Spleen (tissue), 7 donors: ENCODE measurements at regions not wholly inside any gene's neighbourhood (a gene's known extent, or its start where the extent isn't known, plus 50 kb on each side); places are given as distances from the start of the nearest gene placed in this dataset.

Source experiments
- POLR2A ChIP-seq, 3 donors: fragments of 450-650 bp; IDR thresholded peaks; one replicate each; pipeline ENCODE4 v1.5.1; 2017; ENCODE audit warnings: antibody characterized with exemption in 3 of 3, mild to moderate bottlenecking in 1 of 3
- POLR2AphosphoS5 ChIP-seq, 3 donors: sonication (generic); formaldehyde crosslinking; IDR thresholded peaks; one replicate each; pipeline ENCODE4 v1.5.1; 2017; ENCODE audit warnings: antibody characterized with exemption in 3 of 3
- TF ChIP-seq, protein P1 (sequence below), 11 experiments: fragments of 200-600 bp in 7 of 11; fragments of 450-650 bp in 4 of 11; sonication (generic) in 4 of 11; IDR thresholded peaks in 8 of 11; conservative IDR thresholded peaks in 3 of 11; 1 replicate in 7 of 11; 2 replicates in 4 of 11; pipeline versions ENCODE4 v1.4.0 to v1.8.0; 2016 to 2021; ENCODE audit warnings: antibody characterized with exemption in 11 of 11, inconsistent platforms in 4 of 11, mild to moderate bottlenecking in 1 of 11
- donor health status: DM: no; HTN: no; CAD: no; lungs with moderate emphysema.
- donor health status: DM: no; HTN: no; CAD: no.
- donor health status: DM: no; HTN: no; CAD: no.

- TF ChIP-seq, protein P1, sequence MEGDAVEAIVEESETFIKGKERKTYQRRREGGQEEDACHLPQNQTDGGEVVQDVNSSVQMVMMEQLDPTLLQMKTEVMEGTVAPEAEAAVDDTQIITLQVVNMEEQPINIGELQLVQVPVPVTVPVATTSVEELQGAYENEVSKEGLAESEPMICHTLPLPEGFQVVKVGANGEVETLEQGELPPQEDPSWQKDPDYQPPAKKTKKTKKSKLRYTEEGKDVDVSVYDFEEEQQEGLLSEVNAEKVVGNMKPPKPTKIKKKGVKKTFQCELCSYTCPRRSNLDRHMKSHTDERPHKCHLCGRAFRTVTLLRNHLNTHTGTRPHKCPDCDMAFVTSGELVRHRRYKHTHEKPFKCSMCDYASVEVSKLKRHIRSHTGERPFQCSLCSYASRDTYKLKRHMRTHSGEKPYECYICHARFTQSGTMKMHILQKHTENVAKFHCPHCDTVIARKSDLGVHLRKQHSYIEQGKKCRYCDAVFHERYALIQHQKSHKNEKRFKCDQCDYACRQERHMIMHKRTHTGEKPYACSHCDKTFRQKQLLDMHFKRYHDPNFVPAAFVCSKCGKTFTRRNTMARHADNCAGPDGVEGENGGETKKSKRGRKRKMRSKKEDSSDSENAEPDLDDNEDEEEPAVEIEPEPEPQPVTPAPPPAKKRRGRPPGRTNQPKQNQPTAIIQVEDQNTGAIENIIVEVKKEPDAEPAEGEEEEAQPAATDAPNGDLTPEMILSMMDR (IDR thresholded peaks at IDR 0.05 in 8 of 11, conservative IDR thresholded peaks at IDR 0.05 in 3 of 11): no peak
- TF ChIP-seq POLR2A (IDR thresholded peaks at IDR 0.05) (no peak), POLR2AphosphoS5 (IDR thresholded peaks at IDR 0.05) (no peak)
These were observed 858.3 kb downstream of the FLRT2 start for GRCh38 chr14:86388216-86388615.
